ENCODE measurements at regions not wholly inside any gene's neighbourhood (a gene's known extent, or its start where the extent isn't known, plus 50 kb on each side); places are given as distances from the start of the nearest gene placed in this dataset.

- no peak for TF ChIP-seq POLR2AphosphoS5 (IDR thresholded peaks at IDR 0.05; ENCODE audit: low read depth)
- no peak for TF ChIP-seq CTCF (conservative IDR thresholded peaks at IDR 0.05; ENCODE audit: low read depth in 2 of 2)
- no peak for TF ChIP-seq REST (IDR thresholded peaks at IDR 0.05; ENCODE audit: unreplicated experiment)
- TF ChIP-seq CREB1 (CRISPR knock-in tag; IDR thresholded peaks at IDR 0.05; ENCODE audit: low read depth), result no peak
- TF ChIP-seq EZH2phosphoT487 (IDR thresholded peaks at IDR 0.05; ENCODE audit: unreplicated experiment), result no peak
- no peak for TF ChIP-seq EZH2 (IDR thresholded peaks at IDR 0.05; ENCODE audit: low read depth, unreplicated experiment)
- TF ChIP-seq ETS1 (IDR thresholded peaks at IDR 0.05), result no peak
- TF ChIP-seq STAT1 (IDR thresholded peaks at IDR 0.05; ENCODE audit: unreplicated experiment), result no peak
- no peak for TF ChIP-seq JUNB (IDR thresholded peaks at IDR 0.05; ENCODE audit: unreplicated experiment)
- no peak for TF ChIP-seq ZNF462 (CRISPR knock-in tag; IDR thresholded peaks at IDR 0.05)
- no peak for TF ChIP-seq ZNF114 (CRISPR knock-in tag; IDR thresholded peaks at IDR 0.05)
These were observed 584.4 kb downstream of the PDCD6IP start for GRCh38 chr3:34382859-34383258.

Data from GM23338 (cell line).